Glutamatergic neuron (in vitro differentiated cells): ENCODE measurements at regions not wholly inside any gene's neighbourhood (a gene's known extent, or its start where the extent isn't known, plus 50 kb on each side); places are given as distances from the start of the nearest gene placed in this dataset.

ENCODE experiments used
- DNase-seq: peaks from one replicate; pipeline ENCODE4 v3.0.0; 2022
- H3K27ac Mint-ChIP-seq: one replicate; pipeline ENCODE4 v1.8.0; 2020; ENCODE audit warnings: mild to moderate bottlenecking, mixed read lengths, inconsistent platforms; ENCODE audit not compliant: unreplicated experiment
- H3K27me3 Mint-ChIP-seq: one replicate; pipeline ENCODE4 v1.8.0; 2020; ENCODE audit warnings: mild to moderate bottlenecking, moderate library complexity, mixed read lengths, inconsistent platforms; ENCODE audit not compliant: unreplicated experiment
- H3K36me3 Mint-ChIP-seq: one replicate; pipeline ENCODE4 v1.8.0; 2020; ENCODE audit warnings: mild to moderate bottlenecking, mixed read lengths, inconsistent platforms; ENCODE audit not compliant: unreplicated experiment
- H3K4me1 Mint-ChIP-seq: one replicate; pipeline ENCODE4 v1.8.0; 2020; ENCODE audit warnings: mild to moderate bottlenecking, low read depth, mixed read lengths, inconsistent platforms; ENCODE audit not compliant: unreplicated experiment
- H3K4me3 Mint-ChIP-seq: one replicate; pipeline ENCODE4 v1.8.0; 2020; ENCODE audit warnings: mild to moderate bottlenecking, mixed read lengths, inconsistent platforms; ENCODE audit not compliant: unreplicated experiment
- H3K9me3 Mint-ChIP-seq: one replicate; pipeline ENCODE4 v1.8.0; 2020; ENCODE audit warnings: mild to moderate bottlenecking, moderate library complexity, mixed read lengths, inconsistent platforms; ENCODE audit not compliant: unreplicated experiment
- TF ChIP-seq, protein P1 (sequence below): fragments of 200-600 bp; sonication (generic); IDR thresholded peaks from one replicate; pipeline ENCODE4 v1.5.0; 2021; ENCODE audit not compliant: partially characterized antibody, unreplicated experiment

DNA sequence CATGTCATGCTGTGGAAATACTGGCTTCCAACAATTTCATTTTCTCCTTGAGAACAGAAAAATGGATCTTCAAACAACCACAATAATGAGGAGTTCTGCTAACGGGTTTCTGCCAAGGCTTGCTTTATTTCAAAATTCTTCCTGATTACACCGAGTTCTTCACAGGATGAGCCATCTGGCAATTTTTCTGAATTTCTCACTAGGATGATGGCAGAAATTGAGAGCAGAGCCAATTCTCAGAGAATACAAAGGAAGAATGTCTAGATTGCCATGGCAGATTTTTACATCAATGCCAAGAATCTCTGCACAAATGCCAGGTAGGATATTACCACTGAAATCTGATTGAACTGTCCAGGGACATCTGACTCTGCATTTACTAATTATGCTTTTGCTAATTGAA lies 619.0 kb upstream of the CHRM3 start:
- H3K4me1 Mint-ChIP-seq: no peaks in the 10 kb centered on the region
- H3K36me3 Mint-ChIP-seq: peaks cover 14% of the 10 kb centered on the region
- no peak overlapping the region for H3K27ac Mint-ChIP-seq
- TF ChIP-seq, protein P1, sequence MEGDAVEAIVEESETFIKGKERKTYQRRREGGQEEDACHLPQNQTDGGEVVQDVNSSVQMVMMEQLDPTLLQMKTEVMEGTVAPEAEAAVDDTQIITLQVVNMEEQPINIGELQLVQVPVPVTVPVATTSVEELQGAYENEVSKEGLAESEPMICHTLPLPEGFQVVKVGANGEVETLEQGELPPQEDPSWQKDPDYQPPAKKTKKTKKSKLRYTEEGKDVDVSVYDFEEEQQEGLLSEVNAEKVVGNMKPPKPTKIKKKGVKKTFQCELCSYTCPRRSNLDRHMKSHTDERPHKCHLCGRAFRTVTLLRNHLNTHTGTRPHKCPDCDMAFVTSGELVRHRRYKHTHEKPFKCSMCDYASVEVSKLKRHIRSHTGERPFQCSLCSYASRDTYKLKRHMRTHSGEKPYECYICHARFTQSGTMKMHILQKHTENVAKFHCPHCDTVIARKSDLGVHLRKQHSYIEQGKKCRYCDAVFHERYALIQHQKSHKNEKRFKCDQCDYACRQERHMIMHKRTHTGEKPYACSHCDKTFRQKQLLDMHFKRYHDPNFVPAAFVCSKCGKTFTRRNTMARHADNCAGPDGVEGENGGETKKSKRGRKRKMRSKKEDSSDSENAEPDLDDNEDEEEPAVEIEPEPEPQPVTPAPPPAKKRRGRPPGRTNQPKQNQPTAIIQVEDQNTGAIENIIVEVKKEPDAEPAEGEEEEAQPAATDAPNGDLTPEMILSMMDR: no peak
- DNase-seq: no peak
- H3K27me3 Mint-ChIP-seq: peaks cover 1% of the 10 kb centered on the region
- no peak overlapping the region for H3K4me3 Mint-ChIP-seq
- H3K9me3 Mint-ChIP-seq: peaks cover 7% of the 10 kb centered on the region

DNA sequence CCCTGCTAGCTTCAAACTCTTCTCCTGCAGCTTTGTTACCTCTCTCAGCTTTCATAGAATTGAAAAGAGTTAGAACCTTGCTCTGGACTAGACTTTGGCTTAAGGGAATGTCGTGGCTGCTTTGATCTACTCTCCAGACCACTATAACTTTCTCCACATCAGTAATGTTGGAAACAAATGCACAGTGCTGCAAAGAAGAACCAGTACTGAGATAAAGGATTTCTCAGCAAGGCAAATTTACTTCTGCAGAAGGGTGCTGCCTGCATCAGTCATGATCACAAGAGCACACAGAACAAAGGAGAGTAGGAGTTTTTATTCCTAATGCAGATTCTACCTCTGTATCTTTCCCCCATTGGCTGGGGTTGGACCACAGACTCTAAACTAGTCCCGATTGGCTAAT lies 621.6 kb upstream of the CHRM3 start:
- Mint-ChIP-seq H3K27me3 (peaks cover 1% of the 10 kb centered on the region), H3K9me3 (peaks cover 7% of the 10 kb centered on the region), H3K27ac (no peak overlapping the region), H3K36me3 (peaks cover 14% of the 10 kb centered on the region), H3K4me1 (no peaks in the 10 kb centered on the region), H3K4me3 (no peak overlapping the region)
- TF ChIP-seq, protein P1: no peak
- no peak for DNase-seq

DNA sequence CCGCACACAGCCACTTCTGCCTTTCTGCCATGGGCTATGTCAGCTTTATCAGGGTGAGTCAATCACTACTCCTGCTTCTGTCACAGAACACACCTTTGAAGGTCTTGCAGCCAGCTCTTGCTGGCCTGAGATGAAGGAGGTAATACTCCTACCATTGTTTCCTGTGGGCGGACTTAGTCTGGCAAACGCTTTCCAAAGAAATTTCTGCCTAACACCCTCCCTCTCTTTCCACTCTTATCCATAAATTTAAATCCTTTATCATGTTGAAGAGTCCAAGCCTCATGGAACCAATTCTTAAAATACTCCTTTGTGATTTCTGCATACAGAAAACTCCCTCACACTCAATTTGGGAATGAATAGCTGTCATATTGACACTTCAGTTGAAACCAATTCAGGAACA lies 633.1 kb upstream of the CHRM3 start:
- Mint-ChIP-seq H3K36me3 (no peaks in the 10 kb centered on the region), H3K4me1 (no peaks in the 10 kb centered on the region), H3K4me3 (no peak overlapping the region), H3K27ac (no peak overlapping the region), H3K27me3 (no peaks in the 10 kb centered on the region), H3K9me3 (peaks cover 1% of the 10 kb centered on the region)
- no peak for DNase-seq
- TF ChIP-seq, protein P1: no peak

DNA sequence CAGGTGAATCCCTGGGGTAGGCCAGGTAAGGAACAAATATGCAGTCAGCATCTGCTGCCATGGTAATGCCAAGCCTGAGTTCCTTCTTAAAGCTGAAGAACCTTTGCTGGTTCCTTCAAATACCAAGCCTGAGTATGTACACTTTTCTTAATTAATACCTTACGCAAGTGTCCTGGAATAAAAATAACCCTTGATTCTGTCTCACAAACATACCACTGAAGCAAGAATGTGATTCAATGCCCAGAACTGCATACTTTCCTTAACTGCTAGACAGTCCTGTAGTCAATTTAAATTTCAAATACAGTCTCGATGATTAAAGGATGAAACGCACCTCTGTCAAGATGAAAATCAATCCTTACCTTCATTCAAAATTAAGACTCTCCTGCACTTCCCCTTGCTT lies 634.0 kb upstream of the CHRM3 start:
- Mint-ChIP-seq H3K27ac (no peak overlapping the region), H3K36me3 (no peaks in the 10 kb centered on the region), H3K9me3 (peaks cover 1% of the 10 kb centered on the region), H3K27me3 (no peaks in the 10 kb centered on the region), H3K4me1 (no peaks in the 10 kb centered on the region), H3K4me3 (no peak overlapping the region)
- DNase-seq: no peak
- TF ChIP-seq, protein P1: no peak

DNA sequence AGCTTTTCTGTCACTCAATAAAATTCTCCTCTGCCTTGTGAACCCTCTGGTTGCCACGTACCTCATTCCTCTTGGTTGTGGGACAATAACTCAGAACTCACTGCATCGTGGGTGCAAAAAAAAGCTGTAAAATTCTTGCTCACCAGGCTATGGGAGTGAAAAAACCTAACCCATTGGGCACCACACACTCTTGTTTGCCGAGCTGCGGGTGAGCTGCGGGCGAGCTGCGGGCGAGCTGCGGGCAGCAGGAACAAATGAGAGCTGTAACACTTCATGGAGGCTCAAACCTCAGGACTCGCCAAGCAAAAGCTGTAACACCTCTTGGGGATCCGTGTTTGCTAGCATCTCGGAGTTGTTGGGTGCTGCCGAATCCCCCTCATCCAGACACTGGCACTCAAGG lies 641.3 kb upstream of the CHRM3 start:
- no peak for DNase-seq
- Mint-ChIP-seq H3K4me3 (no peak overlapping the region), H3K27ac (no peak overlapping the region), H3K36me3 (no peaks in the 10 kb centered on the region), H3K9me3 (peaks cover 1% of the 10 kb centered on the region), H3K27me3 (no peaks in the 10 kb centered on the region), H3K4me1 (no peaks in the 10 kb centered on the region)
- TF ChIP-seq, protein P1: no peak
